CD14-positive monocyte (primary cell): ENCODE measurements at regions not wholly inside any gene's neighbourhood (a gene's known extent, or its start where the extent isn't known, plus 50 kb on each side); places are given as distances from the start of the nearest gene placed in this dataset.

Source experiments
- DNase-seq, 3 donors: peaks; one replicate each; pipeline ENCODE4 v3.0.0-alpha.2; 2011 to 2022
- H2AFZ ChIP-seq: 2 replicates; pipeline ENCODE4 v1.6.0; 2012; ENCODE audit warnings: mild to moderate bottlenecking, low read depth, low read length, inconsistent platforms; ENCODE audit not compliant: insufficient read depth, poor library complexity, severe bottlenecking
- H3K27ac ChIP-seq, 2 donors: 1 replicate in 1 of 2; 2 replicates in 1 of 2; pipeline ENCODE4 v1.5.1; 2012 to 2013; ENCODE audit warnings: low read length in 2 of 2, control low read depth in 1 of 2, inconsistent platforms in 1 of 2, low read depth in 1 of 2, mild to moderate bottlenecking in 1 of 2
- H3K27me3 ChIP-seq, 2 donors: one replicate each; pipeline versions ENCODE4 v1.6.0 to v1.6.1; 2011 to 2013; ENCODE audit warnings: low read length in 2 of 2; ENCODE audit not compliant: control insufficient read depth in 2 of 2, insufficient read depth in 2 of 2
- H3K36me3 ChIP-seq, 2 donors: replicated peaks in 1 of 2; 1 replicate in 1 of 2; 2 replicates in 1 of 2; pipeline versions ENCODE4 v1.5.1 to v1.6.1; 2012 to 2013; ENCODE audit warnings: low read length in 2 of 2, control low read depth in 1 of 2, inconsistent platforms in 1 of 2, mild to moderate bottlenecking in 1 of 2; ENCODE audit not compliant: insufficient read depth in 2 of 2, control insufficient read depth in 1 of 2
- H3K4me1 ChIP-seq, 2 donors: 1 replicate in 1 of 2; 2 replicates in 1 of 2; pipeline versions ENCODE4 v1.5.1 to v1.6.1; 2012 to 2013; ENCODE audit warnings: low read length in 2 of 2, control low read depth in 1 of 2, inconsistent platforms in 1 of 2, mild to moderate bottlenecking in 1 of 2, moderate library complexity in 1 of 2; ENCODE audit not compliant: insufficient read depth in 2 of 2, control insufficient read depth in 1 of 2
- H3K4me2 ChIP-seq: replicated peaks from 2 replicates; pipeline ENCODE3; 2012; ENCODE audit warnings: low read length, moderate library complexity, mild to moderate bottlenecking; ENCODE audit not compliant: poor library complexity, severe bottlenecking; ENCODE audit errors: extremely low read depth
- H3K4me3 ChIP-seq, 3 experiments: fragments of 200-600 bp in 1 of 3; sonication (generic) in 1 of 3; replicated peaks in 1 of 3; 1 replicate in 2 of 3; 2 replicates in 1 of 3; pipeline ENCODE4 v1.5.1; 2011 to 2013; ENCODE audit warnings: low read length in 3 of 3, mild to moderate bottlenecking in 3 of 3, control low read depth in 2 of 3, low read depth in 2 of 3, inconsistent platforms in 1 of 3, moderate library complexity in 1 of 3
- H3K79me2 ChIP-seq: 2 replicates; pipeline ENCODE4 v1.6.0; 2012; ENCODE audit warnings: mild to moderate bottlenecking, control low read depth, inconsistent platforms, low read length, moderate library complexity; ENCODE audit not compliant: insufficient read depth
- H3K9ac ChIP-seq: 2 replicates; pipeline ENCODE4 v1.6.0; 2017; ENCODE audit warnings: low read length, mild to moderate bottlenecking; ENCODE audit not compliant: insufficient read depth, poor library complexity, severe bottlenecking
- H3K9me3 ChIP-seq, 2 donors: replicated peaks in 1 of 2; 1 replicate in 1 of 2; 2 replicates in 1 of 2; pipeline versions ENCODE4 v1.5.1 to v1.6.1; 2012 to 2013; ENCODE audit warnings: low read length in 2 of 2, control low read depth in 1 of 2; ENCODE audit not compliant: control insufficient read depth in 1 of 2, insufficient read depth in 1 of 2
- H4K20me1 ChIP-seq: 2 replicates; pipeline ENCODE4 v1.6.0; 2012; ENCODE audit warnings: mild to moderate bottlenecking, low read length, control low read depth, moderate library complexity; ENCODE audit not compliant: insufficient read depth
- H3K27ac Mint-ChIP-seq, 7 donors: one replicate each; pipeline ENCODE4 v1.8.0; 2020; ENCODE audit warnings: mild to moderate bottlenecking in 7 of 7, mixed read lengths in 7 of 7, moderate library complexity in 6 of 7, inconsistent platforms in 2 of 7
- H3K27me3 Mint-ChIP-seq, 3 donors: one replicate each; pipeline ENCODE4 v1.8.0; 2021 to 2022; ENCODE audit warnings: low read depth in 3 of 3, mild to moderate bottlenecking in 3 of 3, mixed read lengths in 3 of 3, moderate library complexity in 3 of 3, inconsistent platforms in 1 of 3
- H3K36me3 Mint-ChIP-seq, 2 donors: one replicate each; pipeline ENCODE4 v1.8.0; 2020; ENCODE audit warnings: mixed read lengths in 2 of 2, inconsistent platforms in 1 of 2, mild to moderate bottlenecking in 1 of 2
- H3K4me1 Mint-ChIP-seq: one replicate; pipeline ENCODE4 v1.8.0; 2020; ENCODE audit warnings: mild to moderate bottlenecking, mixed read lengths
- H3K4me3 Mint-ChIP-seq, 2 donors: one replicate each; pipeline ENCODE4 v1.8.0; 2020; ENCODE audit warnings: mild to moderate bottlenecking in 2 of 2, mixed read lengths in 2 of 2, moderate library complexity in 1 of 2
- H3K9me3 Mint-ChIP-seq, 7 donors: one replicate each; pipeline ENCODE4 v1.8.0; 2020 to 2022; ENCODE audit warnings: mixed read lengths in 7 of 7, mild to moderate bottlenecking in 6 of 7, moderate library complexity in 6 of 7, inconsistent platforms in 2 of 7
- CTCF ChIP-seq: fragments of 200-600 bp; IDR thresholded peaks from one replicate; pipeline ENCODE4 v1.8.0; 2022; ENCODE audit warnings: antibody characterized with exemption, mild to moderate bottlenecking
- WGBS: methylation state at CpG from one replicate; pipeline ENCODE4 v1.1.5; 2013; ENCODE audit warnings: missing lambda C conversion rate; ENCODE audit not compliant: insufficient coverage; 5-methylcytosine and 5-hydroxymethylcytosine counted together
- intact Hi-C, 2 donors: fragments of 100-400 bp; cut with micrococcal nuclease; formaldehyde crosslinking; loops; one replicate each; pipeline versions ENCODE4 v1.15.0 to v1.15.1; 2023

- no peak for TF ChIP-seq CTCF
- Histone ChIP-seq H3K79me2 (no peaks in the 10 kb centered on the region), H3K4me3 (no peak overlapping the region), H3K9ac (no peak overlapping the region), H3K27ac (no peak overlapping the region), H4K20me1 (no peaks in the 10 kb centered on the region), H3K36me3 (no peaks in the 10 kb centered on the region), H3K27me3 (no peaks in the 10 kb centered on the region), H3K4me2 (no peak overlapping the region), H3K4me1 (peaks cover 6 to 11% of the 10 kb centered on the region in 2 donors), H3K9me3 (no peaks in the 10 kb centered on the region), H2AFZ (no peak overlapping the region)
- Mint-ChIP-seq H3K27me3 (peaks cover 0 to 3% (median 0%) of the 10 kb centered on the region in 3 donors), H3K4me1 (peaks cover 16% of the 10 kb centered on the region), H3K9me3 (no peaks in the 10 kb centered on the region), H3K36me3 (peaks cover 4 to 8% of the 10 kb centered on the region in 2 donors), H3K27ac (peak overlapping the region in 1 of 7 donors; percentile 43), H3K4me3 (no peak overlapping the region)
- DNase-seq: no peak
- intact Hi-C loops: loop anchor here in 1 of 2 donors (5.0 kb wide), 1 partner anchor 193 kb away; no protein-coding TSS in a partner anchor
- 96% methylated on average over 10 of the region's 14 CpGs for WGBS
Measured at GRCh38 chr14:100449225-100449987, 126.3 kb downstream of the SLC25A47 start.

GRCh38 chr14:100450049-100450448 lies 126.9 kb downstream of the SLC25A47 start:
- H3K36me3 Mint-ChIP-seq: peaks cover 4 to 8% of the 10 kb centered on the region in 2 donors
- H3K27ac Mint-ChIP-seq: peak overlapping the region in 2 of 7 donors; percentile 4 to 43
- H3K9ac ChIP-seq: no peak overlapping the region
- TF ChIP-seq CTCF: no peak
- no peak overlapping the region for H2AFZ ChIP-seq
- peaks cover 0 to 3% (median 0%) of the 10 kb centered on the region in 3 donors for H3K27me3 Mint-ChIP-seq
- intact Hi-C loops: no loop called here
- WGBS: 100% methylated on average over 2 of the region's 2 CpGs
- peaks cover 16% of the 10 kb centered on the region for H3K4me1 Mint-ChIP-seq
- no peak overlapping the region for H3K4me2 ChIP-seq
- H3K27ac ChIP-seq: no peak overlapping the region
- H3K4me3 ChIP-seq: no peak overlapping the region
- H3K9me3 ChIP-seq: no peaks in the 10 kb centered on the region
- no peak for DNase-seq
- H3K27me3 ChIP-seq: no peaks in the 10 kb centered on the region
- H3K79me2 ChIP-seq: no peaks in the 10 kb centered on the region
- peaks cover 6 to 11% of the 10 kb centered on the region in 2 donors for H3K4me1 ChIP-seq
- no peaks in the 10 kb centered on the region for H3K36me3 ChIP-seq
- H4K20me1 ChIP-seq: no peaks in the 10 kb centered on the region
- no peaks in the 10 kb centered on the region for H3K9me3 Mint-ChIP-seq
- no peak overlapping the region for H3K4me3 Mint-ChIP-seq
